ENCODE measurements at regions not wholly inside any gene's neighbourhood (a gene's known extent, or its start where the extent isn't known, plus 50 kb on each side); places are given as distances from the start of the nearest gene placed in this dataset.

DNA sequence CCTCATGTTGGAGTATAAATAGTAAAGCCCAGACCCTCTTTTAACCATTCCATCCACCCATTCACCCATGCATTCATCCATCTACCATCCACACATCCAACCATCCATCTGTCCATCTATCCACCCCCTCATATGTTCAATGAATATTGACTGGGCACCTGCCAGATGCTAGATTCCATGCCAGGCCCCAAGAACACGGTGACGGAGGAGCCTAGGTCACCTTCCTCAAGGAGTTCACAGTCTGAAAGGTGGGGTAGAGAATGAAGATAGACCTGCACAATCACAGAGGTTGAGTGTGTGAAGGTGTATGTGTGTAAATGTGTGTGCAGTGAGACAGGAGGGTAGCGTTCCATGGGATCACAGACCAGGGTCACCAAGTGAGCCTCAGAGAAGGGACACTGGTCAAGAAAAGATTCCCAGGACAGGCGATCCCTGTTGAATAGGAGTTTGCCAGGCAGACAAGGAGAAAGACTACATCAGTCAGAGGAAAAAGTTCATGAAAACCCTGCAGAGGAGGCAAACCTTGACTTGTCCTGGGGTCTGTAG lies 287.2 kb downstream of the CYP26B1 start:
- DNase-seq, result no peak

DNA sequence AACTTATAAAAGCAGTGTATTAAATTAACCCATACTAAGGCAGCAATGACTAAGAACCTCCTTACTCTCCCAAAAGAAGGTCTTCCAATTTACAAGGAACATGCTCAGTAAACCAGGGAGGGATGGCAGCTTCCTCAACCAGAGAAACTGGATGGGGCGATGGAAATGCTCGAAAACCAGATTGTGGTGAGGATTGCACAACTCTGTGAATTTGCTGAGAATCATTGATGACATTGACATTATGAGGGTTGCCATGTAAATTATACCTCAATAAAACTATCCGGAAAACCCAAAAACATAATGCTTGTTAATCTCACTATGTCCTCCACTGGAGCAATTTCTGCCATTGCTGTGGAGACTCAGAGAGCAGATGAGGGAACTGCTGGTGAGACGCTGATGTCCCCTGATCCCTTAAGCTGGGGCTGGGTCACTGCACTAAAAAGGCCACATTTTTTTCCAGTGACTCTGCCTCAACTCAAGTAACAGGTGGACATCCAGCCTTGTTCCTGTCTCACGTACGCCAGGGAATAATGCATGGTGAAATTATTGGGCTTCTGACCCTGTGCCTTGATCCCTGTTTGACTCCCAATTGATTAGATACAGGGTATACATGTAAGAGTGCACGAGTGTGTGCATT lies 288.3 kb downstream of the CYP26B1 start:
- DNase-seq, result peak in 1 of 2 donors; percentile 2

GRCh38 chr2:71858071-71858470 lies 289.6 kb downstream of the CYP26B1 start:
- no peak for DNase-seq

DNA sequence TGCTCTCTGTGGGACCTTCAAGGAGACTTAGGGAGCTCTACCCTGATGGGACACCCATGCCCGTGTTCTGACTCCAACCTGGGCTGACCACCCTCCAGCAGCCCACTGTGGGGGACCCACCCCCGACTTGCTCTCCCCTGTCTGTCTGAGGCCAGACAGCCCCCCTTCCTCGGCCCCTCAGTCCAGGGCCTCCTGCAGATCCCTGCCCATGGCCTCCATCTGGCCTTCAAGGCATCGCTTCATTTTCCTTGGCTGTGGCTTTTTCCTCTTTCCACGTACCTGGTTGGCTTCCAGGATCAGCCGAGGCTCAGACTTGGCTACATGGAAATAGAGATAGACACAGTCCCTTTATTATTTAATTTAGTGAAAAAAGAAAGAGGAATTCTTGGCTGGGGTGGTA lies 290.0 kb downstream of the CYP26B1 start:
- no peak for DNase-seq

- no peak for DNase-seq
Measured at GRCh38 chr2:71856773-71857525, 290.7 kb downstream of the CYP26B1 start.

DNA sequence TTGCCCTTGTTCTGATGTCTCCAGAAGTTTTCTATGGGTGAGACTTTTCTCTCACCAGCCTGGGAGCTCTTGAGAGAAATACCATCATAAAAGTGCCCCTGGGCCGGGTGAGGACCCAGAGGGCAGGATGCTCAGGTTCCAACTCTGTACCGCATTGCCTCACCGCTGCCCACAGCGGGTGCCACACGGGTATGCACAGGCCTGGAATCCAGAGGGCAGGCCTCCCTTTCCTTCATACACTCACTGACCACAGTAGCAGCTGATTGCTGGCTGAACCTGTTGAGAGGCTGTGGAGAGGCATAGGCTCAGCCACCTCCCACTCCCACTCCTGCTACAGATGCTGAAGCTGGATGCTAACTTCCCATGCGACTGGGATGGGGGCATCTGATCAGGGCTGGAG lies 293.8 kb downstream of the CYP26B1 start:
- no peak for DNase-seq

DNA sequence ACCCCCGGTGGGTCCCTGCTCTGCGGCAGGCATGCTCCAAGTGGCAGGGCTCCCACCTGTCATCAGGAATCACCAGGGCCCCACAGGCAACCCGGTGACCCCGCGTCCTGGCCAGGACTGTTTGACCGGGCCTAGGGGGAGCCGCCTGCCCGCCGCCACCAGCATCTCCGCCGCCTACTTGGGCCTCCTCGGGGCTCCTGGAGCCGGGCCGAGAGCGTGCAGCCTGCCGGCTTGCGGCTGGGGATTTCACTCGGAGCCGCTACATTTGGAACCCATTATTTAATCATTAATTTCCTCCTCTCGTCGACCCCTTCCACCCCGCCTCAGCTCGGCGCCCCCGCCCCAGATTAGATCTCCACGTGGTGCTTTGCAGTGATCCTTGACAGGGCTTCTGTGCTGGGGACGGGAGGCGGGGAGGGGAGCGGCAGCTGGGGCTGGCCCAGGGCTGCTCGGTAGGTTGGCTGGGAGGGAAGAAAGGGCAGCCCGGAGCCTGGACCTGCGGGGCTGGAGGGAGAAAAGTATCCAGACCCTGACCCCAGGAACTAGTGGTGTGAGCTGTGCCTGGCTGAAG lies 295.4 kb downstream of the CYP26B1 start:
- DNase-seq, result no peak

GRCh38 chr2:71851094-71851750 lies 296.4 kb downstream of the CYP26B1 start:
- DNase-seq, result no peak

DNA sequence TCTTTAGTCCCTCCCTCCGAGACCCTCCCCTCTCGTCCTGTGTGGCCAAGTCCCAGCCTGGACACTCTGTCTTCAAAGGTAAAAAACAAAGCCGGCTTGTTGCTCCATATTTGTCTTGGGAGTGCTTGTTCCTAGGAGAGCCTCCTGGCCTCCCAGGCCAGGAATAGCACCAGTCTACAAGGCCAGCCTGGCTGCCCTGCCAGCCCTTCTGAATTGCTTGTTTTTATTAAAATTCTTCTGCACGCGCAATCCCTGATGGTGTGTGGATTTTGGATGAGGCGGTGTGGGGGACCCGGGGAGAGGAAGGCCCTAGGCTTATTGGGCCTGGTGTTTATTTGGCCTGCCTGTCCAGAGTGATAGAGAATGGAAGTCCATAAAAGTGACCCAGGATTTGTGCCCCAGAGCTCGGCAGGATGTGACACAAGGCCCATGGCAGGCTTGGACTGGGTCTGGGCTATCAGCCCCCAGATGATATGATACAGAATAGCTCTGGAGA lies 297.3 kb downstream of the CYP26B1 start:
- DNase-seq, result no peak

- no peak for DNase-seq
Measured at GRCh38 chr2:71849607-71850305, 297.9 kb downstream of the CYP26B1 start.

DNA sequence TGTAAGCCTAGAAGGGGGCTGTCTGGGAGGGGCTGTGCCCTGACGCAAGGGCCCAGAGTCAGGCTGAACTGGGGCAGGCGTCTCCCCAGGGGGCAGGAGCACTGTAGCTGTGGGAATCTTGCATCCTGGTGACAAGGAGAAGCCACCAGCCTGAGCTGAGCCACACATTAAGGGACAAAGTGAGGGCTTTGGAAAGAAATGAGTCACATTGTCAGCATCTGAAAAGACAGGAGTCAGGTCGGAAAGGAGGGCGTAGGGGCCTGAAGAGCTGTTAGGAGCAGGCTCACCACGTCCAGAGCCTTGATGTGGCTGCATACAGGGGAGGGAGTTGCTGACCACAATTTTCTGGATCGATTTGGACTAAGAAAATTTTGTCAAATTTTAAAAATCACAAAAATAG lies 298.6 kb downstream of the CYP26B1 start:
- no peak for DNase-seq

DNA sequence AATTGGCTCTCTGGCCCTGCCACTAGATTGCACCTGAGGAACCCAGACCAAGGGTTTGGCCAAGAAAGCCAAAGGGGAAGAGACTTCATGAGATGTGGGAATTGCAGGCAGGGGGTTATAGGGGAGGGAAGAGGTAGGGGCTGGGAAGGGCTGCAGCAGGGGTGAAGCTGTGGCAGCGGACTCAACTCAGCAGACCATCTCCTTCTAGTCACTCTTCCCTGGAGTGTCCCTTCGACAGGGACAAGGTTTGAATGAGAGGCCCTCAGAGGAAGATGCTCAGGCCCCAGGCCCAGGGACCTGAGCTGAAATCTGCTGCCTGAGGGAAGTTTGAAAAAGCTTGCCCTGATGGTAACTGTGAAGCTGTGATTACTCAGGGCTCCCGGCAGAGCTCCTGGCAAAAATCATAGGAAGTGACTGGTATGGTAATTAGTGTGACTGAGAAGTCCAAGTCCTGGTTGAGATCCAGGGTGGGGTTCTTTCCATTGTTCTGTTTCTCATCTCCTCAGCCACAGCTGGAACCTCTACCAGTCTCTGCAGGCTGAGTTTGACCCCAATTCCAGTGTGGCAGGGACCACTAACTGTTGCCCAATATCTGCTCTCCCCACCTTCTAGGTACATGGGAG lies 300.9 kb downstream of the CYP26B1 start:
- no peak for DNase-seq

- no peak for DNase-seq
Measured at GRCh38 chr2:71846072-71846471, 301.6 kb downstream of the CYP26B1 start.

DNA sequence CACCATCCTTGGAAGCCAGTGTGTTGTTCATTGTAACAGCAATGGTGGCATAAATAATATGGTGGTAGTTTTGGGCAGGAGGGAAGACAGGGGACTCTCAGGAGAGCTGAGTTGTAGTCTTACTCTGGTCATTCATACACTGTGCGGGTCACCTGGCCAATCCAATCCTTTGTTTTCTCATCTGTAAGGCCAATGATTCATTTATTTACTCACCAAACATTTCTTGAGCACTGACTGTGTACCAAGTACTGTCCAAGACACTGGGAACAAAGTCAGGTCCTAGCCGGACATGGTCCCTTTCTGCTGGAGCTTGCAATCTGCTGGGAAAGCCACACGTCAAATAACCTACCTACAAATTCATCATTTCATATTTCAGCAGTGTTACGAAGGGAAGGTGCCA lies 302.7 kb downstream of the CYP26B1 start:
- no peak for DNase-seq

DNA sequence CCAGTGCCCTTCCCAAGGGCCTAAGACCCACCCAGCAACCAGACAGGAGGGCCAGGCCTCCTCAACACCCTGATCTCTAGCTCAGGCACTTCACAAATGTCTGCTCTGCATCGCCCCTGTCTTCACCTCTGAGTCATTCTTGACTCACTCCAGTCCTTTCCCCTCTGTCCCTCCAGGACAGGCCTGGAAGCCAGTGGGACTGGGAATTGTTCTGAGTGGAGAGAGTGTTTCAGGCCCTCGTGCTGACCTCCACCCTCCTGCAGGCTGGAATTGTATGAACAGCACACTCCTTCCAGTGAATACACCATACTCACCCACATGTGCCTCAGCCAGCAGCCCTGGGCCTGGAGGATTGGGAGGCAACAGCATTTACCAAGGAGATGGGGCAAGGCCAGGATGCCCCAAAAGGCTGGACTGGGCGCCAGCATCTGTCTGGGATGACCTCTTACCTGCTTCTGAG lies 304.2 kb downstream of the CYP26B1 start:
- no peak for DNase-seq

DNA sequence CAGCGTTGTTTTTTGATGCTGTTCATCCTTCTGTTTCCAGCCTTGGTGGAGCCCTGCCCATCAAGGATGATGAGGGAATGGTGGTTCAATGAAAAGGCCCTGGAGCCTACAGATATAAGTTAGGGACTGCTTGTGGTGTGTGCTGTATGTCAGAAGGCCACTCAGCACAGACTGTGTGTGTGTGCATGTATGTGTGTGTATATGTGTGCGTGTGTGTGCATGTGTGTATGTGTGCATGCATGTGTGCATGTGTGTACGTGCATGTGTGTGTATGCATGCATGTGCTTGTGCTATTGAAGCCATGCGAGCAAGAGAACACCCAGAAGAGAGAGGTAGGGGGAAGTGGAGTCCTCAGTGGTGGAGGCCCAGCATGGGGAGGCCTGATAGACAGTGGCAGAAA lies 304.9 kb downstream of the CYP26B1 start:
- DNase-seq, result no peak

GRCh38 chr2:71839826-71840225 lies 307.8 kb downstream of the CYP26B1 start:
- DNase-seq, result no peak

DNA sequence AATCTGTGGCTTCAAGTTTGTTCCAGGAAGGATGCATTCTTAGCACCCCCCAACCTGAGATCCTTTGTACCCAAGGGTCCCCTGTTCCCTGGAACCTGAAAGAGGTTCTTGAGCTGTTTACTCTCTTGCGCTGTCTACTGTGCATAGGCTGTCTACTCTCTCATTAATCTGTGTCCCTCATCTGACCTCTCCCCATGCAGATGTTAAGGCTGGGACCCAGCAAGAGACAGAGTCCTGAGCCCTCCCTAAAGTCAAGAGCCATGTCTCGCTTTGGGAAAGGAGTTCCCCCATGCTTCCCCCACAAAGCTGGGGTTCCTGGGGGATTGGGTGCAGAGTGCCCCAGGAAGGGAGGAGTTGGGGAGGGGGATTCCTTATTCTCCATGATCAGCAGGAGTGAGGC lies 312.9 kb downstream of the CYP26B1 start:
- DNase-seq, result no peak

DNA sequence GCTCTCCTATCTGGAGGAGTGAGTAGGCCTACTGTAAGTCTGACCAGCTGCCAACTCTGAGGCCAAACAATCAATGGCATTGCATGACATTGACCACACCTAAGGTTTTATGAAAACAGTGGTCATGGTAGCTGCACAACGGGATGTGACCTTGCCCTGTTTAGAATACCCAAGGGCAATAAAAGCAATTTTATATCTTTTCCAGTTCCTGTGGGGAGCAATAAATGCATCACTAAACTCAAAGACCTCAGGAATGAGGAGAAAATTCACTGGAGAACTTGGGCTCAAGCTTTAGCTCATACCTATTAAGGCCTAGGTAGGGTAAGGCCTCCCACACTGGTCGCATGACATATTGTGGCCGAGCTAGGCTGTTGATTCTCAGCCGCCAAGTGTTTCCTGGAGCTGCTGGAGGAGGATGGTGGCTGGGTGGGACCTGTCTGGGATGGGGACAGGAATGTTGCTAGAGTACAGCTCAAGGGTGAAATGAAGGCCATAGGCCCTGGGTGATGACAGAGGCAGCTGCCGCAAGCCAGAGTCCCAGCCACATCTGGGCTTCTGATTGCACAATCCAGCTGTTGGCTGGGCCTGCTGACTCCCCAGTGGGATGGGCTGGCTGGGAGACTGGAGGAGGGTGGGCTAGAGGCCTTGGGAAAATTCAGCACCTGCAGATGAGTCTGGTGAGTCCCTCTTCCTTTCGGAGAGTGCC lies 313.7 kb downstream of the CYP26B1 start:
- no peak for DNase-seq

GRCh38 chr2:71833272-71833671 lies 314.4 kb downstream of the CYP26B1 start:
- no peak for DNase-seq

DNA sequence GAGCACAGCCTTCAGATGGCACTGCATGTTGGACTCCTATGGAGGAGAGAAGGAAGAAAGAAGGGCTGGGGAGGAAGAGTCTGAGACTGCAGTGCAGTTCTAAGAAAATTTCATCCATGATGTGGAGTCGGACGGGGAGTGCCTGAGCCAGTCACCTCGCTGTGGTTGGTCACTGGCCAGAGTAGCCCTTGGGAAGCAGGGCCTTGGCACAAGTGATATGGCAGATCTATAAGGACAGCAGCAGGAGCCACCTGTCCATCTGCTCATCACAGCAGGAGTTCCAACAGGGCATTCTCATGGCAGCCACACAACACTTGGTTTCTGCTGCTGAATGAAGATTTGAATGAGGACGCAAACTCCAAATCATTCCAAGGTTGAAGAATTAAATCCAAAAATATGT lies 314.8 kb downstream of the CYP26B1 start:
- DNase-seq, result no peak
